GM21529 (cell line): ENCODE measurements at regions not wholly inside any gene's neighbourhood (a gene's known extent, or its start where the extent isn't known, plus 50 kb on each side); places are given as distances from the start of the nearest gene placed in this dataset.

Experiments used
- ATAC-seq: cut with Tn5 transposase; IDR thresholded peaks from one replicate; pipeline ENCODE4 v1.9.1; 2021; ENCODE audit not compliant: unreplicated experiment

- no peak for ATAC-seq
Observed at GRCh38 chr13:103862525-103862924, 796.3 kb upstream of the SLC10A2 start.

GRCh38 chr13:103859952-103860351 lies 793.7 kb upstream of the SLC10A2 start:
- ATAC-seq, result no peak

- ATAC-seq, result no peak
Observed at GRCh38 chr13:103852036-103852435, 785.8 kb upstream of the SLC10A2 start.

DNA sequence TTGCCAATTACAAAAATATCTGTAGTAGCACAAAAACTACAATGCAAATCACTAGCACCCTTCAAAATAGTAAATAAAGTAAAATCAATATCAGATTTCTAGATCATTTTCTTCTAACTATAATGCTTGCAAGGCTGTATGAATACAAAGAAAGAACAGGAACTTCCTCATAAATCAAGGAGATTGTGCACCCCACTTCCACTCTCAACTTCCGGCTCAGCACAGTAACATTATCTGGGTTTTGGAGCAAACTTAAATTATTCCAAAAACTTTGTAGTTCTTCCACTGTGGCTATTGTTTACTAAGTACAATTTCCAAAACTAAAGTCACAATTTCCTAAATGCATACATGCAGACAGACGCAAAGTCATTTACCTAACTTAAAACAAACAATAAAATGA lies 778.3 kb upstream of the SLC10A2 start:
- no peak for ATAC-seq

GRCh38 chr13:103839460-103839859 lies 773.2 kb upstream of the SLC10A2 start:
- no peak for ATAC-seq

DNA sequence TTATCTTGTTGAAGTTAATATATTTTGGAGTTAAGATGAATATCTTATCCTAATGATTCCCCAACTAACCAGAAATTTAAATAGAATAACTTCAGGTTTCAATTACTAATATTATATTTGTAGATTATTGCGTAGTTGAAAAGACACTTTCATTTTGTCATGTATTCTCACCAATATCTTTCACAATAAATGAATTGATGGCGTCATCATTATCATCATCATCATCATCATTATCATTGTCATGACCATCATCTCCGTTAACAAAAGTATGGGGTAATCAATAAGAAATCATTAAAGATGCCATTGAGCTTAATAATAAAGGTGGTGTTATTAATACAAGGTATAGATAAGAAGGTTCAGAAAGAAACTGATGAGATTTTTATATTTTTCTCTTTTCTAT lies 768.8 kb upstream of the SLC10A2 start:
- no peak for ATAC-seq

DNA sequence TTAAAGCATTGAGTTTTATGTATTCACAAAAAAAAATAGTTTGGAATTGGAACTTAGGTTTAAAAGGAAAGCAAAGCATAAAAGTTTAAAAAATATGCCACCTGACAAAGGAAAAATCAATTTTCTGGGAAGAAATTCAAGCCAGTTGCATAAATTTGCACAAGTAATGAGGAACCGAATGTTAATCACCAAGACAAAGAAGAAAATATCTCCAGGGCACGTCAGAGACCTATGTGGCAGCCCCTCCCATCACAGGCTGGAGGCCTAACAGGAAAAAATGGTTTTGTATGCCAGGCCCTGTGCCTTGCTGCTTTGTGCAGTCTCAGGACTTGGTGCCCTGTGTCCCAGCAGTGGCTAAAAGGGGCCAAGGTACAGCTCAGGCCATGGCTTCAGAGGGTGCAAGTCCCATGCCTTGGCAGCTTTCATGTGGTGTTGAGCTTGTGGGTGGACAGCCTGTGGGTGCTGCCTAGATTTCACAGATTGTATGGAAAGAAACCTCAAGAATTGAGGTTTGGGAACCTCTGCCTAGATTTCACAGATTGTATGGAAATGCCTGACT lies 767.2 kb upstream of the SLC10A2 start:
- no peak for ATAC-seq

- ATAC-seq, result no peak
Observed at GRCh38 chr13:103815619-103816018, 749.4 kb upstream of the SLC10A2 start.

GRCh38 chr13:103812971-103813370 lies 746.8 kb upstream of the SLC10A2 start:
- no peak for ATAC-seq

DNA sequence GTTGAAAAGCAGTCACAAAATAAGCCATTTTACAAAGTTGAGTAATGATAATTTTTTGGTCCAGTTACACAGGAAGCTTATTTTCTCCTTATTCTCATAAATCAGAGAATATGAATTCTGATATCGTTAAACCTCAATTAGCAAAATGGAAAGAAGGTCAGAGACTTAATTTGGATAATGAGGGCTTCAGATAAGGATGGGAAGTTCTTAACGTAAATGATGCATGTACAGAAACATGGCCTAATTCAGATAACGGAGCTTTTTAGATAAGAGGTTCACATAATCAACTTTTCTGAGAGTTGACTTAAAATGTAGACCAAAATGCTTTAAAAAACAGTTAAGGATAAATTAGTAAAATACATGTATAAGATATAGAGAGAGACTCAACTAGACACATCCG lies 746.3 kb upstream of the SLC10A2 start:
- ATAC-seq, result no peak

DNA sequence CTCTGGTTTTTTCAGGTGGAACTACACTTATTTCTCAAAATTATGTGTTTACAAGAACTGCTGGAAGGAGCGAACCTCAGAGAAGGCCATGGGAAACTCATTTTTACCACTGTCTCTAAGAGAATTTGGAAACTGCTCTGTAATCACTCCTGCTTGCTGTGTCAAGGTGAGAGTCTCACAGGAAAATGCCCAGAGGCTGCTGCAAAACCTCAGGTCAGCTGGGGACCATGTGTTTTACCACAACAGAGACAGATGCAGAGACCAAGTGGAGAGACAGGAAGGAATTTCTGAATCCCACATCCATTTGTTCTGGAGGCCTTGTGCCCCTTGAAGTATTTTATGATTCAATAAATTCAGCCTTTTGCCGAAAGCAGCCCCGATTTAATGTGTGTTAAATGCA lies 743.8 kb upstream of the SLC10A2 start:
- no peak for ATAC-seq

GRCh38 chr13:103805771-103806170 lies 739.6 kb upstream of the SLC10A2 start:
- no peak for ATAC-seq

- no peak for ATAC-seq
Observed at GRCh38 chr13:103803349-103803748, 737.1 kb upstream of the SLC10A2 start.

GRCh38 chr13:103799028-103799427 lies 732.8 kb upstream of the SLC10A2 start:
- no peak for ATAC-seq

GRCh38 chr13:103795892-103796478 lies 729.8 kb upstream of the SLC10A2 start:
- ATAC-seq, result no peak

DNA sequence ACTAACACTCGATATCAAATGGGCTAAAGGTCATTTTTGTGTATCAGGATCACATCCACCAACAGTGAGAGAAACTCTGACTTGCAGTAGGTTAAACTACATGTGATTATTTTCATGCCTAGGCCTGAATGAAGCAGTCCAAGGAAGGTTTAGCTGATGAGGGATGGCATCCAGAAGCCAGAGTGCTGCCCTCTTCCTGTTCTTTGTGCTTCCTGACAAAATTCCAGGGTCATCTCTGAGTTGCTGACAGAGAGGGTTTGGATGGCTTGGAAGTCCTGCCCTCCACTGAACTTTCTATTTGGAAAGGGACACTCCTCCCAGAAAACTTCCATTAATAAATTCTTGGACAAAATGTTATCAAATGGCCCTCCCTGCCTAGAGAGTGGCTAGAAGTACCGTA lies 728.3 kb upstream of the SLC10A2 start:
- no peak for ATAC-seq

GRCh38 chr13:103788061-103788652 lies 721.9 kb upstream of the SLC10A2 start:
- ATAC-seq, result no peak

DNA sequence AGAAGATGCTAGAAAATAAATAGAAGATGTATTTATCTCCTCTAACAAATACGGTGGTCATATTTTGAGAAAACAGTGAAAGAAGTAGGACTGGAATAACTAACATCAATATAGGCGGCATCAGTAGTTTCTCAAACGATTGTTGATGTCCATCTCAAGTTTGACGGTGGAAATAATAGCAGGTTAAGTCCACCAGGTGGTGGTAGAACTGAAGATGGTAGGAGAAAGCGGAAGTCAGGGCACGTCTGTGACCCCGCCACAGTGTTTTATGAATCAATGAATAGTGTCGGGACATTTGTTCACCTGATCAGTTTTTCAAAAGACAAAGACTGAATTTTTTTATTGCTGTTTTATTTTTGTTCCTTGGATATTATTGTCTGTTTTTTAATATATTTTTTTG lies 706.4 kb upstream of the SLC10A2 start:
- ATAC-seq, result no peak

- ATAC-seq, result no peak
Observed at GRCh38 chr13:103762523-103762922, 696.3 kb upstream of the SLC10A2 start.

DNA sequence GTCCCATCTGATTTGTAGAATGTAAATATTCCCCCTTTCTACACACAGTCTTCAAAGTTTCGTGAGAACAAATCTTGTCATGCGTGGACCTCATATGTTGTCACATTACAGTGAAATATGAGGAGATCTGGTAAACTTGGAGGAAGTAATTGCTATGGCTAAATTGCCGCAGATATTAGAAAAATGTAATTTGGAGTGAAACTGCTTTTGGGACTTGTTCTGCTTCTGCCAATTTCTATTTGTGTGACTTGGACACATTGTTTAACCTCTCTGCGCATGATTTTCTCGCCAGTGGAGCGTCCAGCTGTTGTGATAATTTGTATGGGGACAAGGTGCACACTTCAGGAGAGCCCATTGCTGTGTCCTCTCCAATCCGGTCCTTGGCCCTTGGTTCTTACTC lies 693.1 kb upstream of the SLC10A2 start:
- no peak for ATAC-seq

DNA sequence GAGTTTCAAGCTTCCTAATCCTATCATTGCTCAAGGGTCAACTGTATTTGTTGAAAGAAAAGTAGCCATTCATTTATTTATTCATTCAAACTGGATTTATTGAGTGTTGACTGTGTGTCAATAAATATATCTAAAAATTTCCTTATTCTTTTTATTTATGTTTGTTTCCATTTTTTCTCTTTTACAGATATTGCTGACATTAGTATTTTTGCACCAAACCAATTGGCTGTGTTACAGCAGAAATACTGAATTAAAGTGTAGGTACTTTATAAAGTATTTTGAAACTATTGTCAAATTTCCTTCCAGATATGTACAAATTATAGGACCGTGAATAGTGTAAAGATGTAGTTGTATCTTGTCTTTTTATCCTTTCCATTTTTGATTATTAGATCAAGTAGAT lies 692.0 kb upstream of the SLC10A2 start:
- no peak for ATAC-seq

- no peak for ATAC-seq
Observed at GRCh38 chr13:103757361-103757760, 691.1 kb upstream of the SLC10A2 start.

DNA sequence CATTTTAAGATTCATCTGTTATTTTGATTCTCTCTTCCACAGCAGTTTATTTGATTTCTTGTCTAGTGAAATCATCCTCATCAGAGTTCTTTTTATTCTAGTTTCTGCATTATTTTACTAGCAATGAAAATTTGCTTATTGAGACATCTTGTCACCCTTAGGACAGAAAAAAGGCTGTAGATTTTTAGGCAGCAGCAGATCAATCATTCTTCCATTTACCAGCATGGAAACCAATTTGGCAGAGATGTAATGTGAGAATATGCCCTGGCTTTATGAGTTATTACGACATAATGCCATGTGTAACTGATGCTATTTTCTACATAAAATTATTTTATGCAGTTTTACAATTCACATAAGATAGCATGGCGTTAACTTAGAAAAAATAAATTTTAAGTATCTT lies 688.6 kb upstream of the SLC10A2 start:
- ATAC-seq, result no peak
